ENCODE measurements at regions not wholly inside any gene's neighbourhood (a gene's known extent, or its start where the extent isn't known, plus 50 kb on each side); places are given as distances from the start of the nearest gene placed in this dataset.

DNA sequence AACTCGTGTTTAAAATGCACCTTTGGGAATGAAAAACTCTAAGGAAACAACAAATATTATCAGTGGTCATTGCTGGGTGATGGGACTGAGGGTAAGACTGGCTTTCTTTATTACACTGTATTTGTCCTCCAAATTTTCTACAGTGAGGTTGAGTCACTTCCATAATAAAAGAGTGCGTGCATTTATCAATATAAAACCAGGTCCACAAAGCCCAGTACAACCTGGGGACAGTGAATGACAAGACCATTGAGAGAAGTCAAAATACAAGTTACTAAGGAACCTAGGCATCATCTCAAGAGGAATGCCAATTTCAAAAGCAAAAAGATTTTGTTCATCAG, 76.4 kb downstream of the MAGED4 start:
- TF ChIP-seq, protein P1, sequence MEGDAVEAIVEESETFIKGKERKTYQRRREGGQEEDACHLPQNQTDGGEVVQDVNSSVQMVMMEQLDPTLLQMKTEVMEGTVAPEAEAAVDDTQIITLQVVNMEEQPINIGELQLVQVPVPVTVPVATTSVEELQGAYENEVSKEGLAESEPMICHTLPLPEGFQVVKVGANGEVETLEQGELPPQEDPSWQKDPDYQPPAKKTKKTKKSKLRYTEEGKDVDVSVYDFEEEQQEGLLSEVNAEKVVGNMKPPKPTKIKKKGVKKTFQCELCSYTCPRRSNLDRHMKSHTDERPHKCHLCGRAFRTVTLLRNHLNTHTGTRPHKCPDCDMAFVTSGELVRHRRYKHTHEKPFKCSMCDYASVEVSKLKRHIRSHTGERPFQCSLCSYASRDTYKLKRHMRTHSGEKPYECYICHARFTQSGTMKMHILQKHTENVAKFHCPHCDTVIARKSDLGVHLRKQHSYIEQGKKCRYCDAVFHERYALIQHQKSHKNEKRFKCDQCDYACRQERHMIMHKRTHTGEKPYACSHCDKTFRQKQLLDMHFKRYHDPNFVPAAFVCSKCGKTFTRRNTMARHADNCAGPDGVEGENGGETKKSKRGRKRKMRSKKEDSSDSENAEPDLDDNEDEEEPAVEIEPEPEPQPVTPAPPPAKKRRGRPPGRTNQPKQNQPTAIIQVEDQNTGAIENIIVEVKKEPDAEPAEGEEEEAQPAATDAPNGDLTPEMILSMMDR (IDR thresholded peaks at IDR 0.05; ENCODE audit: unreplicated experiment), result no peak
- peaks cover 9% of the 10 kb centered on the region for H3K4me1 Mint-ChIP-seq (ENCODE audit: low read depth, unreplicated experiment)
- DNase-seq, result no peak
- CTCF ChIA-PET, result interaction anchor here (1.0 kb wide), 1 partner anchor 619 kb away, joined by 9 read pairs; no protein-coding TSS in a partner anchor
- H3K27me3 Mint-ChIP-seq (ENCODE audit: unreplicated experiment), result peaks cover 21% of the 10 kb centered on the region
- peak overlapping the region; percentile 78 for H3K4me3 Mint-ChIP-seq (ENCODE audit: low read depth, unreplicated experiment)
- no peaks in the 10 kb centered on the region for H3K9me3 Mint-ChIP-seq (ENCODE audit: low read depth, unreplicated experiment)
- BruUV-seq (replicated peaks), result no TSS peak
- intact Hi-C loops (cut with micrococcal nuclease; ENCODE audit: unreplicated experiment), result loop anchor here (1.0 kb wide), 1 partner anchor 647 kb away; no protein-coding TSS in a partner anchor
- H3K36me3 Mint-ChIP-seq (ENCODE audit: insufficient read depth, unreplicated experiment), result peaks cover 18% of the 10 kb centered on the region
- peak overlapping the region; percentile 98 for H3K27ac Mint-ChIP-seq (ENCODE audit: unreplicated experiment)

DNA sequence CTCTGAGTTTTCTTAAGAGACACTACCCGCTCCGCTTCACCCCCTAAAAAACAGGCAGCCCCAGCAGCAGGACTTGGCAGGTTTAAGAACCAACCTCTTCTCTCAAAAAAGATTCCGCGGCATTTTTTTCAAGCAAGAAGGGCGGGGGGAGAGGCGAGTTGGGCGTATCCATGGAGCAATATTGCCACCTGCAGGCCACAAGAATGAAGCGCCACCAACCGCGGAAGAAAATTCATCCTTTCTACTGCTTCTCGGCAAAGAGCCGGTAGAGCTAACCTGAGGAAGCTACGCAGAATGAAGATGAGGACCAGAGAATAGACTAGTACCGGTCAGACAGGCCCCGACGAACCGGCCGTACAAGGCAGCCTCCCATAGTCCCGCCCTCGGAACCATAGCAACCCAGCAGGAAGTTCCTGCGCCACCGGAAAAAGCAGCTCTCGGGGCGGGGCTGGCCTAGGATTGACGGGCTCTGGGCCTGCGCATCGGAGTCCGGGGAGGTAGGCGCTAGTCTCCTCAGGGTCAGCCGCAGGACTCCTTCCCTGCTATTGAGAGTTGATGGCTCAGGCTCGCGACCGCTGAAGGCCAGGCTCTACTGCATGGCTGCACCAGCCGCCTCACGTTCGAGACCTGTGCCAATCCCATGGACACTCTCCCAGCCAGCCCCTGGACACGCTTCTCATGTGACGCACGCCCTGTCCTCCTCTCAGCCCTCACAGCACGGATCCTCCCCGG, 76.9 kb downstream of the MAGED4 start:
- CTCF ChIA-PET, result interaction anchor here (0.5 to 1.1 kb wide), 4 partner anchors 620 to 880 kb away, joined by 3 to 9 read pairs (median 4); no protein-coding TSS in a partner anchor
- BruUV-seq (replicated peaks), result no TSS peak
- peak overlapping the region; percentile 98 for H3K27ac Mint-ChIP-seq (ENCODE audit: unreplicated experiment)
- H3K4me3 Mint-ChIP-seq (ENCODE audit: low read depth, unreplicated experiment), result peak overlapping the region; percentile 78
- peaks cover 9% of the 10 kb centered on the region for H3K4me1 Mint-ChIP-seq (ENCODE audit: low read depth, unreplicated experiment)
- DNase-seq, result peak; percentile 89
- H3K9me3 Mint-ChIP-seq (ENCODE audit: low read depth, unreplicated experiment), result no peaks in the 10 kb centered on the region
- H3K27me3 Mint-ChIP-seq (ENCODE audit: unreplicated experiment), result peaks cover 17% of the 10 kb centered on the region
- TF ChIP-seq, protein P1 (IDR thresholded peaks at IDR 0.05; ENCODE audit: unreplicated experiment), result peak; percentile 97
- intact Hi-C loops (cut with micrococcal nuclease; ENCODE audit: unreplicated experiment), result loop anchor here (1.0 kb wide), 1 partner anchor 647 kb away; no protein-coding TSS in a partner anchor
- peaks cover 18% of the 10 kb centered on the region for H3K36me3 Mint-ChIP-seq (ENCODE audit: insufficient read depth, unreplicated experiment)

DNA sequence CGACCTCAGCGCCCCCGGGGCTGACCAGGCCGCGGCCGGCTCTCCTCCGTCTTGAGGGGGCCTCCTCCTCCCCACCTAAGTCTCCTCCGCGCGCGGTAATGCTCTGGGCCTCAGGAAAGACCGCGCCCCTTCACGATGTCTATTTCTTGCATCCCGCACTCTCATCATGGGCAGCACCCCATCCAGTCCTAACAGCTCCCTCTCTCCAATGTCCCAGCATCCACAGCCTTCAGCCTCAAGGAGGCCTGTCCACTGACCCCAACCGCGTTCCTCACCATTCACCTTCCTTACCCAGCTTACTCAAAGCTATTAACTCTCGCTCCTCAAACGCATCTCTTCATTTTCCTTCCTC, 77.5 kb downstream of the MAGED4 start:
- peaks cover 9% of the 10 kb centered on the region for H3K4me1 Mint-ChIP-seq (ENCODE audit: low read depth, unreplicated experiment)
- H3K27ac Mint-ChIP-seq (ENCODE audit: unreplicated experiment), result peak overlapping the region; percentile 98
- CTCF ChIA-PET, result interaction anchor here (0.5 to 1.1 kb wide), 4 partner anchors 620 to 880 kb away, joined by 3 to 9 read pairs (median 4); no protein-coding TSS in a partner anchor
- H3K27me3 Mint-ChIP-seq (ENCODE audit: unreplicated experiment), result peaks cover 12% of the 10 kb centered on the region
- TF ChIP-seq, protein P1 (IDR thresholded peaks at IDR 0.05; ENCODE audit: unreplicated experiment), result no peak
- intact Hi-C loops (cut with micrococcal nuclease; ENCODE audit: unreplicated experiment), result no loop called here
- peaks cover 18% of the 10 kb centered on the region for H3K36me3 Mint-ChIP-seq (ENCODE audit: insufficient read depth, unreplicated experiment)
- DNase-seq, result no peak
- H3K9me3 Mint-ChIP-seq (ENCODE audit: low read depth, unreplicated experiment), result no peaks in the 10 kb centered on the region
- H3K4me3 Mint-ChIP-seq (ENCODE audit: low read depth, unreplicated experiment), result peak overlapping the region; percentile 78
- no TSS peak for BruUV-seq (replicated peaks)

DNA sequence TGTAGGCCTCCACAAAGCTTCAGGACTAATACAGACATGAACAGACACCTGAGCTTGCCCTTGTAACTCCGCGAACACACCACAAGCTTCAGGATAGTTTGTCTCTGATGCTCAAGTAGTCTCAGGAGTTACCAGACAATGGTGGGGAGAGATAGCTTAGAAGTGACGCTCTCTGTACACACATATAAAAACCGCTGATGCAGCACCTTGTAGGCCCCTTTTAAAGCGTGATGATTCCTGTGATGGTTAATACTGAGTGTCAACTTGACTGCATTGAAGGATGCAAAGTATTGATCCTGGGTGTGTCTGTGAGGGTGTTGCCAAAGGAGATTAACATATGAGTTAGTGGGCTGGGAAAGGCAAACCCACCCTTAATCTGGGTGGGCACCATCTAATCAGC, 78.7 kb downstream of the MAGED4 start:
- TF ChIP-seq, protein P1 (IDR thresholded peaks at IDR 0.05; ENCODE audit: unreplicated experiment), result no peak
- BruUV-seq (replicated peaks), result no TSS peak

More for the DNA sequence above, 78.7 kb downstream of the MAGED4 start:
- H3K36me3 Mint-ChIP-seq (ENCODE audit: insufficient read depth, unreplicated experiment), result peaks cover 18% of the 10 kb centered on the region
- H3K27me3 Mint-ChIP-seq (ENCODE audit: unreplicated experiment), result no peaks in the 10 kb centered on the region
- no peaks in the 10 kb centered on the region for H3K9me3 Mint-ChIP-seq (ENCODE audit: low read depth, unreplicated experiment)
- peak overlapping the region; percentile 78 for H3K4me3 Mint-ChIP-seq (ENCODE audit: low read depth, unreplicated experiment)
- peaks cover 9% of the 10 kb centered on the region for H3K4me1 Mint-ChIP-seq (ENCODE audit: low read depth, unreplicated experiment)
- DNase-seq, result no peak
- intact Hi-C loops (cut with micrococcal nuclease; ENCODE audit: unreplicated experiment), result no loop called here
- CTCF ChIA-PET, result no interaction called here
- H3K27ac Mint-ChIP-seq (ENCODE audit: unreplicated experiment), result peak overlapping the region; percentile 47
